Activated CD8-positive, alpha-beta memory T cell treated with anti-CD3 and anti-CD28 coated beads, Interleukin-2, amount 50 U/mL, for 4 hours (primary cell): ENCODE measurements at regions not wholly inside any gene's neighbourhood (a gene's known extent, or its start where the extent isn't known, plus 50 kb on each side); places are given as distances from the start of the nearest gene placed in this dataset.
A peak's percentile ranks its signal among the peaks of the same experiment; 100 is the strongest.
"Not testable (repeated sequence)": the region's sequence is repeated elsewhere in the genome, so short reads cannot be mapped to it uniquely, and the experiment has no call there.

Experiments
- DNase-seq: peaks from one replicate; pipeline ENCODE4 v3.0.0-alpha.2; 2020

- DNase-seq: no peak
Observed at GRCh38 chr14:100422556-100423316, 99.6 kb downstream of the SLC25A47 start.

DNA sequence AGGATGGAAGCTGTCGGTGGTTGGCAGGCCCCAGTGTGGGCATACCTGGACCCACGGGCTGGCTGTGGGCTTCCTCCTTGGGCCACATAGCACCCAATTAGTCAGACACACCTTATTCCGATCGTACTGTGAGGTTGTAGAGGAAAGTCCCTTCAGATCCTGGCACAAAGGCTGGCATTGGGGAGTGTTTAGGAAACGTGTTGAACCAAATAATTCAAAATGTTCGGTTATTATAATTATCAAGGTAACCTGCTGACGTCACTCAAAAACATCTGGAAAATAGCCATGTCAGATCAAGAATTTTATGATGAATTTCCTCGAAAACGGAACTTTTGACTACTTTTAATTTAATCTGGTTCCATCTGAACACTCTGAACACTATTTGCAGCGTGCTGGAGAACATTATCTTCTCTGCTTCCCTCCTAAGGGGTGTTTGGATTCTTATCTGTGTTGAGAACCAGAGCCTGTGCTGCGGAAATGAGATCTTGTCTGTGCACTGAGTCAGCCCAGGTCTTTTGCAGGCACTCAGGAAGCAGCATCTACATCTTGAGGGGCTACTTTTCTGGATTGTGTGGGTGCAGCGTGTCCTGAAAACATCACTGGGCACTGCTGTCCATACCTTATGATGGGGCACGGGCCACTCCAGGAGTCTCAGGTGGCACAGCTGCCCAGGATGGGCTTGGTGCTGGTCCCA lies 100.3 kb downstream of the SLC25A47 start:
- DNase-seq: no peak

DNA sequence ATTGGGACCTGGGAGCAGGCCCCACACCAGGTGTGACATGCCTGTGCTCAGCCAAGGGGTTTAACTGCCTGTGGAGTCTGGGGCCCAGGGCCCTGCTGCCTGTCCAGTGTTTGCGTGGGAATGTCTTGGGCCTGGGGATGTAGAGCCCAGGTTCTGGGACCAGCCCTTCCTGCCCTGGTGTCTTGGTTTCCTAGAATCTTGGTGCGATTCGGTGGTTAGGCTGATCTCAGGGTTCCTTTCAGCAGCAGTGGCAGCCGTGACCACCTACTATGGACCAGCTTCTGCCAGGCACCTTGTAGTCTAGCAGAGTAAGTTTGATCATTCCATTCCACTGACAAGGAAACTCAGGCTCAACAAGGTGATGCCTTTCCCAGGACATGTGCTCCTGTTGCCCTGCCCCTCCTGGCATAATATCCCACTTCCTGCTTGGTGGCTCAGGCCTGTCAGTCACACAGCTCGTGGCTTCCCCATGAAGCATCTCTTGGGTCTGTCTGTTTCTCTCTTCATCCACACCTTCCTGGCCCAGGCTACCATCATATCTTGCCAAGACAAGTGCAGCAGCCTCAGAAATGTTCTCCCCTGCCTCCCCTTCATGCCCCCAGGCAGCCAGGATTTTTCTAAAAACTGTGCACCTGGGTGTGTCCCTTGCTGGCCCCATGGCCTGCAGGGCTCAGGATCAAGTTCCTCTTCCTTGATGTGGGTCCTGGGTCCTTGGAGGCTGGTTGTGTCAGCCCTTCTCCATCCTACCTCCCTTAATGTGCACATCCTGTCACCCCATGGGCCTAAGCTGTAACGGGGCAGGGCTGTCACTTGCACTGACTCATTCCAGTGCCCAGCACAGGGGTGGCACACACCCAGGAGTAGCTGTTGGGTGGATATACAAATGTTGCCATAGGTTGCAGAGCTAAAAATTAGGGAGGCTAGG lies 101.6 kb downstream of the SLC25A47 start:
- no peak for DNase-seq

DNA sequence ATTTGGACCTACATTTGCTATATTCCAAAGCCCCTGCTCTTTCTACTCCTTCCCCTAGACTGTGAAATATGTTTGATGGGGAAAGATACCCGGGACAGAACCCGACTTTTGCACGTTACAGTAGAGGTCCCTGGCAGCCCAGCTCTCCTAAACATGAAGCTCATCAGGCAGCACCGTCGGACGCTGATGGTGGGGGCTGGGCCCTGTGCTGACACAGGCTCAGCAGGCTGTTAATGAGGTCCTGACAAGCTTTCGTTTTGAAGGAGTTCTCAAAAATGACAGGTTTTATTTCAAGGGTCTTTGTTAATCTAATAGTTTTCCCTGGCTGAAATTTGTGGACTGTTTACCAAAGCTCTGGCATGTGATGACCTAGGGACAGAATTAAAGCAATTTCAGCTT lies 102.3 kb downstream of the SLC25A47 start:
- no peak for DNase-seq

- DNase-seq: no peak
Observed at GRCh38 chr14:100426314-100426713, 103.2 kb downstream of the SLC25A47 start.

GRCh38 chr14:100427166-100427565 lies 104.0 kb downstream of the SLC25A47 start:
- no peak for DNase-seq

- DNase-seq: no peak
Observed at GRCh38 chr14:100428727-100429126, 105.6 kb downstream of the SLC25A47 start.

DNA sequence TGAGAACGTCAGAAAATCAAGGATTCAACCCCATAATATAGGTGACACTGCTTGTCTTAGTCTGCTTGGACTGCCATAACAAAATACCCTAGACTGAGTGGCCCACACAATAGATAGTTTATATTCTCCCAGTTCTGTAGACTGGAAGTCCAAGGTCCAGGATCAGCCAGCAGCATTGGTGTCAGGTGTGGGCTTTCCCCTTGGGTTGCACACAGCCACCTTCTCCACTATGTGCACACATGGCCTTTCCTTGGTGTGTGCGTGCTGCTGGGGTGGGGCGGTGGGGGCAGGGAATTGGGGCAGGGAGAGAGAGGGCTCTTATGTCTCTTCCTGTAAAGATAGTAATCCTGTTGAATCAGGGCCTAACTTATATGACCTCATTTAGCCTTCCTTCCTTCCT lies 106.4 kb downstream of the SLC25A47 start:
- DNase-seq: no peak

DNA sequence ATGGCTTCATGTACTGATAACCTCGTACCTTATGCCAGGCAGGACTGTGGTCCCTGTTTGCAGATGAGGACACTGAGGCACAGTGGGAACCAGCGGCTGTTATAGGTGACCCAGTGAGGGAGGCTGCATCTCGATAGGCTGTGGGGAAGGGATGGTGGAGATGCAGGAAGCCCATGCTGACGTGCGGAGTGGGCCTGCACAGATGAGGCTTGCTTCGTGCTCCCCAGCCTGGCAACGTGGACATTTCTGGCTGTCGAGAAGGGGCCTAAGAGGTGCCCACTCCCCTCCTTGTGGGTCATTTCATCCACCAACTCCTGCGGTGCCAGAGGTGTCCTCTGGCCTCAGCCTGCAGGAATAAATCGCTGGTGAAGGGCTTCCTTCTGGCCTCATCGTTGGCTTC lies 107.4 kb downstream of the SLC25A47 start:
- DNase-seq: no peak

DNA sequence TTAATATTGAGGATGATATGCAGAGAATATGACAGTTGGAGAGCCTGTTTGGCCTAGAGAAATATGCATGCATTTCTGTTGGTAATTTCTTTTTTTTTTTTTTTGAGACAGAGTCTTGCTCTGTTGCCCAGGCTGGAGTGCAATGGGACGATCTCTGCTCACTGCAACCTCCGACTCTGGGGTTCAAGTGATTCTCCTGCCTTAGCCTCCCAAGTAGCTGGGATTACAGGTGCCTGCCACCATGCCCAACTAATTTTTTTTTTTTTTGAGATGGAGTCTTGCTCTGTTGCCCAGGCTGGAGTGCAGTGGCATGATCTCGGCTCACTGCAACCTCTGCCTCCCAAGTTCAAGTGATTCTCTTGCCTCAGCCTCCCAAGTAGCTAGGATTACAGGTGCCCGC lies 108.3 kb downstream of the SLC25A47 start:
- DNase-seq: not testable (repeated sequence)

DNA sequence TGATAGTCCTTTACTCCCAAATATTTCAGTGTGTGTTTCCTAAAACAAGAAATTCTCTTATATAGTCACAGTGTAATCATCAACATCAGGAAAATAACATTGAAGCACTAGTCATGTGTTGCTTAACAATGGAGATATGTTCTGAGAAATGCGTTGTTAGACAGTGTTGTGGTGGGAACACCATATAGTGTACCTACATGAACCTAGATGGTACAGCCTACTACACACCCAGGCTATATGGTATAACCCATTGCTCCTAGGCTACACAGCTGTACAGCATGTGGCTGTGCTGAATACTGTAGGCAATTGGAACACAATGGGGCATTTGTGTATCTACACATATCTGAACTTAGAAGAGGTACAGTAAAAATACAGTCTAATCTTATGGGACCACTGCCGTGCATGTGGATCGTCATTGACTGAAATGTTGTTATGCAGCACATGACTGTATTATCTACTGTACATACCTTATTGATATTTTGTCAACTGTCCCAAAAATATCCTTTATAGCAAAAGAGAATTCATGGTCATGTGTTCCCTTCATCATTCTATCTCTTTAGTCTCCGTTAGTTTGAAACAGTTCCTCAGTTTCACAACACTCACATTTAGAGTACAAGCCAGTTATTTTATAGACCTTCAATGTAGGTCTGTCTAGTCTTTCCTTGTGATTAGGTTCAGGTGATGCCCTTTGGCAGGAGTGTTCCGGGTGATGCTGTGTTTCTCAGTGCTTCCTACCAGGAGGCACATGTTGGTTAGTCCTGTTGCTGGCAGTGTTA lies 109.7 kb downstream of the SLC25A47 start:
- DNase-seq: no peak

DNA sequence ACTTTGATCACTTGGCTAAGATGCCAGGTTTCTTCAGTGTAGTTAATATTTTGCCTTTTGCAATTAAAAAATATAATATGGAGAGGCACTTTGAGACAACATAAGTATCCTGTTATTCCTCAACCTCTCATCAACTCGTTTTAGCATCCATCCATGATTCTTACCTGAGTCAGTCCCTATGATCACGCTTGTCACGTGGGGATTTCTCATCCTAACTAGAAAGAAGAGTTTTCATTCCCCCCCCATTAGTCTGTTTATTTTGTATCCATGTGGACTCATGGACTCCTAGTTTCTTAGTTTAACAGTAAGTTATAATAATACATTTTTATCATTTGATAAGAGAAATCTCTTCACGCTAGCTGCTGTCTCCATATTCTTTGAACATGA lies 110.3 kb downstream of the SLC25A47 start:
- no peak for DNase-seq

- no peak for DNase-seq
Observed at GRCh38 chr14:100434033-100434601, 111.0 kb downstream of the SLC25A47 start.

GRCh38 chr14:100434911-100435438 lies 111.8 kb downstream of the SLC25A47 start:
- DNase-seq: no peak

- DNase-seq: no peak
Observed at GRCh38 chr14:100435459-100435858, 112.3 kb downstream of the SLC25A47 start.

DNA sequence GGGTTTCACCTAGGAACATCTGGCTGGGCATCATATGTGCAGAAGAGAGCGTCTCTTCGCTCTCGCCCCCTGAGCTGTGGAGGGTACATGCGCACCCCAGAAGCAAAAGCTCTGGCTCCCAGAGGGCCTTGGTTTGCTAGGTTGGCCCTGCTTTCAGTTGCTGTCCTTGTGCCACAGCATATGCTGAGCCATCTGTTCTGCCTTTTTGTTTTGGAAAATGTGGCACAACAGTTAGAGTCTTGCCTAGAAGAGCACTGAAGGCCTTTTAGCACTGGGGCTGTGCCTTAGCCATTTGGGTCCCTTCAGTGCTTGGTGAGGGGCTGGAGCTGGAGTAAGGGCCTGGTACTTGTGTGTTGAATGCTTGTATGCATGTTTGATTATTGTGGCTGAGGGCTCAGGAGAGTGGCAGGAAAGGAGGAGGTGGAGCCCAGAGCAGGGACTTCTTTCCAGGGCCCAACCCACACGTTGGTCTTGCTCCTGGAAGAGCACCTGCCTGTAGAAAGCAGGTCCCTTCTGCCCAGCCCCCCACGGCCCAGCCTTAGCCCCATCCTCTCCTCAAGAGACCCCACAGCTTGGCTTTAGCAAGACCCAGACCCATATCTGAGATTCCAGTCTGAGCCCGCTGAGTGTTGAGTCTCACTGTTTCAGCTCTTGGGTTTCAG lies 113.7 kb downstream of the SLC25A47 start:
- DNase-seq: no peak

- no peak for DNase-seq
Observed at GRCh38 chr14:100438271-100438670, 115.1 kb downstream of the SLC25A47 start.

- DNase-seq: peak; percentile 61
Observed at GRCh38 chr14:100438678-100439592, 115.8 kb downstream of the SLC25A47 start.

GRCh38 chr14:100439781-100440180 lies 116.6 kb downstream of the SLC25A47 start:
- no peak for DNase-seq

- DNase-seq: no peak
Observed at GRCh38 chr14:100440207-100440631, 117.1 kb downstream of the SLC25A47 start.
